Gastroesophageal sphincter (tissue), 4 donors: ENCODE measurements at regions not wholly inside any gene's neighbourhood (a gene's known extent, or its start where the extent isn't known, plus 50 kb on each side); places are given as distances from the start of the nearest gene placed in this dataset.

ENCODE experiments used
- ATAC-seq: fragments of 150-250 bp; one replicate; pipeline ENCODE4 v1.9.1; 2016; ENCODE audit warnings: mild to moderate bottlenecking, moderate library complexity
- H3K27ac ChIP-seq, 4 donors: fragments of 200-600 bp; sonication (generic) in 3 of 4; 1 replicate in 3 of 4; 2 replicates in 1 of 4; pipeline ENCODE4 v1.5.1; 2016 to 2019
- H3K27me3 ChIP-seq: fragments of 200-600 bp; sonication (generic); one replicate; pipeline ENCODE4 v1.5.1; 2019
- H3K36me3 ChIP-seq, 2 donors: fragments of 200-600 bp; sonication (generic); one replicate each; pipeline ENCODE4 v1.5.1; 2019; ENCODE audit warnings: control low read depth in 1 of 2
- H3K4me1 ChIP-seq, 3 donors: fragments of 200-600 bp; sonication (generic); 1 replicate in 2 of 3; 2 replicates in 1 of 3; pipeline ENCODE4 v1.5.1; 2016 to 2019; ENCODE audit warnings: control low read depth in 2 of 3
- H3K4me3 ChIP-seq, 2 donors: fragments of 200-600 bp; sonication (generic); one replicate each; pipeline ENCODE4 v1.5.1; 2019; ENCODE audit warnings: mild to moderate bottlenecking in 1 of 2, moderate library complexity in 1 of 2
- H3K9me3 ChIP-seq, 3 donors: fragments of 200-600 bp; sonication (generic); one replicate each; pipeline ENCODE4 v1.5.1; 2017 to 2019; ENCODE audit warnings: control low read depth in 2 of 3
- CTCF ChIP-seq, 4 experiments: fragments of 200-600 bp in 2 of 4; fragments of 450-650 bp in 2 of 4; sonication (generic) in 1 of 4; IDR thresholded peaks; one replicate each; pipeline ENCODE4 v1.5.1; 2017 to 2019; ENCODE audit warnings: antibody characterized with exemption in 4 of 4, mild to moderate bottlenecking in 2 of 4, moderate library complexity in 2 of 4
- EP300 ChIP-seq: sonication (generic); formaldehyde crosslinking; IDR thresholded peaks from one replicate; pipeline ENCODE4 v1.6.1; 2017; ENCODE audit warnings: antibody characterized with exemption, mild to moderate bottlenecking
- POLR2A ChIP-seq, 2 donors: fragments of 450-650 bp; IDR thresholded peaks; one replicate each; pipeline ENCODE4 v1.6.1; 2017; ENCODE audit warnings: antibody characterized with exemption in 2 of 2, mild to moderate bottlenecking in 2 of 2, moderate library complexity in 1 of 2
- POLR2AphosphoS5 ChIP-seq: sonication (generic); formaldehyde crosslinking; IDR thresholded peaks from one replicate; pipeline ENCODE4 v1.6.1; 2017; ENCODE audit warnings: antibody characterized with exemption
- WGBS, 2 donors: methylation state at CpG; one replicate each; pipeline ENCODE4 v1.1.5; 2018; ENCODE audit warnings: low coverage in 1 of 2; 5-methylcytosine and 5-hydroxymethylcytosine counted together

- Histone ChIP-seq H3K9me3 (no peaks in the 10 kb centered on the region), H3K27ac (no peak overlapping the region), H3K27me3 (no peaks in the 10 kb centered on the region), H3K4me1 (no peaks in the 10 kb centered on the region), H3K36me3 (no peaks in the 10 kb centered on the region), H3K4me3 (no peak overlapping the region)
- no peak for ATAC-seq
- WGBS, 2 donors = 85% methylated on average over 5 of the region's 6 CpGs; no CpG with 5 or more reads in 1 of the 2 donors
- TF ChIP-seq EP300 (no peak), POLR2A (IDR thresholded peaks at IDR 0.05) (no peak), POLR2AphosphoS5 (no peak), CTCF (IDR thresholded peaks at IDR 0.05) (no peak)
These were observed 140.9 kb downstream of the FAM43A start for GRCh38 chr3:194826594-194826993.

- H3K27me3 ChIP-seq = no peaks in the 10 kb centered on the region
- H3K4me3 ChIP-seq = no peak overlapping the region
- H3K36me3 ChIP-seq = no peaks in the 10 kb centered on the region
- WGBS, 2 donors = 88% methylated on average over 1 of the region's 1 CpG
- TF ChIP-seq POLR2AphosphoS5 = no peak
- no peak for TF ChIP-seq EP300
- no peak for TF ChIP-seq CTCF (IDR thresholded peaks at IDR 0.05)
- no peak for TF ChIP-seq POLR2A (IDR thresholded peaks at IDR 0.05)
- no peaks in the 10 kb centered on the region for H3K9me3 ChIP-seq
- no peak overlapping the region for H3K27ac ChIP-seq
- no peak for ATAC-seq
- H3K4me1 ChIP-seq = no peaks in the 10 kb centered on the region
These were observed 141.8 kb downstream of the FAM43A start for GRCh38 chr3:194827486-194827885.

GRCh38 chr3:194828116-194828515 lies 142.4 kb downstream of the FAM43A start:
- H3K36me3 ChIP-seq = no peaks in the 10 kb centered on the region
- H3K4me3 ChIP-seq = no peak overlapping the region
- no peak for ATAC-seq
- 85 to 95% methylated on average over 6 of the region's 6 CpGs for WGBS, 2 donors
- no peaks in the 10 kb centered on the region for H3K9me3 ChIP-seq
- no peaks in the 10 kb centered on the region for H3K27me3 ChIP-seq
- TF ChIP-seq POLR2A (IDR thresholded peaks at IDR 0.05) (no peak), CTCF (IDR thresholded peaks at IDR 0.05) (no peak), POLR2AphosphoS5 (no peak), EP300 (no peak)
- no peak overlapping the region for H3K27ac ChIP-seq
- H3K4me1 ChIP-seq = no peaks in the 10 kb centered on the region

- Histone ChIP-seq H3K27me3 (no peaks in the 10 kb centered on the region), H3K27ac (no peak overlapping the region), H3K36me3 (no peaks in the 10 kb centered on the region), H3K9me3 (no peaks in the 10 kb centered on the region), H3K4me3 (no peak overlapping the region), H3K4me1 (no peaks in the 10 kb centered on the region)
- WGBS, 2 donors = 73 to 85% methylated on average over 4 of the region's 4 CpGs
- TF ChIP-seq POLR2AphosphoS5 (no peak), EP300 (no peak), POLR2A (IDR thresholded peaks at IDR 0.05) (no peak), CTCF (IDR thresholded peaks at IDR 0.05) (no peak)
- ATAC-seq = no peak
These were observed 143.2 kb downstream of the FAM43A start for GRCh38 chr3:194828926-194829325.

- H3K27me3 ChIP-seq = no peaks in the 10 kb centered on the region
- no peak overlapping the region for H3K4me3 ChIP-seq
- no peak overlapping the region for H3K27ac ChIP-seq
- H3K4me1 ChIP-seq = no peaks in the 10 kb centered on the region
- H3K36me3 ChIP-seq = no peaks in the 10 kb centered on the region
- ATAC-seq = no peak
- 58 to 76% methylated on average over 4 to 6 of the region's 6 CpGs for WGBS, 2 donors
- no peak for TF ChIP-seq EP300
- TF ChIP-seq POLR2AphosphoS5 = no peak
- no peak for TF ChIP-seq POLR2A (IDR thresholded peaks at IDR 0.05)
- TF ChIP-seq CTCF (IDR thresholded peaks at IDR 0.05) = no peak
- no peaks in the 10 kb centered on the region for H3K9me3 ChIP-seq
These were observed 144.7 kb downstream of the FAM43A start for GRCh38 chr3:194830401-194830800.
